DOHH2 (cell line): ENCODE measurements at regions not wholly inside any gene's neighbourhood (a gene's known extent, or its start where the extent isn't known, plus 50 kb on each side); places are given as distances from the start of the nearest gene placed in this dataset.

Experiments used
- CTCF ChIP-seq: fragments of 200-600 bp; sonication (generic); IDR thresholded peaks from one replicate; pipeline ENCODE4 v1.5.1; 2014; ENCODE audit warnings: antibody characterized with exemption, mild to moderate bottlenecking, low read depth, low read length; ENCODE audit not compliant: poor library complexity, severe bottlenecking
- EZH2phosphoT487 ChIP-seq: fragments of 200-600 bp; sonication (generic); IDR thresholded peaks from 2 replicates; pipeline ENCODE4 v1.6.1; 2017; ENCODE audit warnings: borderline replicate concordance, mild to moderate bottlenecking, antibody characterized with exemption, low read length, moderate library complexity, mixed read lengths

GRCh38 chr2:190799999-190800398 is 80.6 kb upstream of the GLS start:
- TF ChIP-seq CTCF (no peak), EZH2phosphoT487 (no peak)
